HG03558 (cell line): ENCODE measurements at regions not wholly inside any gene's neighbourhood (a gene's known extent, or its start where the extent isn't known, plus 50 kb on each side); places are given as distances from the start of the nearest gene placed in this dataset.

Experiments used
- ATAC-seq: cut with Tn5 transposase; IDR thresholded peaks from one replicate; pipeline ENCODE4 v1.9.1; 2021; ENCODE audit warnings: moderate number of reproducible peaks; ENCODE audit not compliant: unreplicated experiment; ENCODE audit errors: extremely low read depth

GRCh38 chr14:97367278-97367677 lies 570.1 kb downstream of the VRK1 start:
- no peak for ATAC-seq

- ATAC-seq, result no peak
Measured at GRCh38 chr14:97368049-97368448, 570.9 kb downstream of the VRK1 start.

GRCh38 chr14:97368900-97369564 lies 571.9 kb downstream of the VRK1 start:
- ATAC-seq, result no peak

GRCh38 chr14:97369901-97370300 lies 572.7 kb downstream of the VRK1 start:
- ATAC-seq, result no peak

GRCh38 chr14:97376310-97376709 lies 579.1 kb downstream of the VRK1 start:
- no peak for ATAC-seq

GRCh38 chr14:97377550-97377949 lies 580.4 kb downstream of the VRK1 start:
- ATAC-seq, result no peak

GRCh38 chr14:97379091-97379531 lies 581.9 kb downstream of the VRK1 start:
- no peak for ATAC-seq

GRCh38 chr14:97380539-97380941 lies 583.4 kb downstream of the VRK1 start:
- ATAC-seq, result no peak

GRCh38 chr14:97381309-97381708 lies 584.1 kb downstream of the VRK1 start:
- ATAC-seq, result no peak

GRCh38 chr14:97382616-97383226 lies 585.5 kb downstream of the VRK1 start:
- no peak for ATAC-seq

- no peak for ATAC-seq
Measured at GRCh38 chr14:97385727-97386126, 588.5 kb downstream of the VRK1 start.

GRCh38 chr14:97387252-97387874 lies 590.2 kb downstream of the VRK1 start:
- ATAC-seq, result no peak

GRCh38 chr14:97388408-97388807 lies 591.2 kb downstream of the VRK1 start:
- no peak for ATAC-seq

GRCh38 chr14:97390096-97390724 lies 593.0 kb downstream of the VRK1 start:
- no peak for ATAC-seq

- ATAC-seq, result no peak
Measured at GRCh38 chr14:97393244-97393643, 596.1 kb downstream of the VRK1 start.

GRCh38 chr14:97395068-97395467 lies 597.9 kb downstream of the VRK1 start:
- no peak for ATAC-seq

GRCh38 chr14:97401714-97402113 lies 604.5 kb downstream of the VRK1 start:
- ATAC-seq, result no peak

GRCh38 chr14:97402279-97402678 lies 605.1 kb downstream of the VRK1 start:
- ATAC-seq, result no peak

GRCh38 chr14:97407701-97408407 lies 610.7 kb downstream of the VRK1 start:
- ATAC-seq, result no peak

GRCh38 chr14:97408503-97408902 lies 611.3 kb downstream of the VRK1 start:
- ATAC-seq, result no peak
